ENCODE measurements at regions not wholly inside any gene's neighbourhood (a gene's known extent, or its start where the extent isn't known, plus 50 kb on each side); places are given as distances from the start of the nearest gene placed in this dataset.

DNA sequence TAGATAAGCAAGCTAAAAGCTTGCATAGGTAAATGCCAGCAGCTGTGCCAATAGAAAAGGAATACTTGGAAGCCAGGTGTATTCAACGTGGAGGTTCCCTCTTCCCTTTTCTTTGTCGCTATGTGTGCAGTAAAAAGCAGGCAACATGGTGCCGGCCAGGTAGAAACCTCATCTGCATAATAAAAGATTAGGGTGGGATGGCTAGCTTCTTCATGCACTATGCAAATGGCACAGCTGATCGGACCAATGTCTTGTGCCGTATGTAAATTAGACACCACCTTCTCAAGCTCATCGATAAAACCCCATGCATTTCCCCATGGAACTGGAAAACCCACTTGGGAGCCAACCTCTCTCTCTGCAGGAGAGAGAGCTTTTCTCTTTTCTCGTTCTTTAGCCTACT, 150.9 kb upstream of the FOXK1 start:
- TF ChIP-seq FOXA1 (IDR thresholded peaks at IDR 0.05) (no peak), FOXM1 (IDR thresholded peaks at IDR 0.05; ENCODE audit: borderline replicate concordance) (no peak), BHLHE40 (IDR thresholded peaks at IDR 0.05; ENCODE audit: borderline replicate concordance) (no peak)
- TF ChIP-seq, protein P1, sequence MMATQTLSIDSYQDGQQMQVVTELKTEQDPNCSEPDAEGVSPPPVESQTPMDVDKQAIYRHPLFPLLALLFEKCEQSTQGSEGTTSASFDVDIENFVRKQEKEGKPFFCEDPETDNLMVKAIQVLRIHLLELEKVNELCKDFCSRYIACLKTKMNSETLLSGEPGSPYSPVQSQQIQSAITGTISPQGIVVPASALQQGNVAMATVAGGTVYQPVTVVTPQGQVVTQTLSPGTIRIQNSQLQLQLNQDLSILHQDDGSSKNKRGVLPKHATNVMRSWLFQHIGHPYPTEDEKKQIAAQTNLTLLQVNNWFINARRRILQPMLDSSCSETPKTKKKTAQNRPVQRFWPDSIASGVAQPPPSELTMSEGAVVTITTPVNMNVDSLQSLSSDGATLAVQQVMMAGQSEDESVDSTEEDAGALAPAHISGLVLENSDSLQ (IDR thresholded peaks at IDR 0.05) = no peak

All from HEK293T (cell line).